ENCODE measurements at regions not wholly inside any gene's neighbourhood (a gene's known extent, or its start where the extent isn't known, plus 50 kb on each side); places are given as distances from the start of the nearest gene placed in this dataset.
A peak's percentile ranks its signal among the peaks of the same experiment; 100 is the strongest.

GRCh38 chr18:22643731-22644130, 226.0 kb upstream of the CTAGE1 start:
- DNase-seq (ENCODE audit: low read depth), result no peak

DNA sequence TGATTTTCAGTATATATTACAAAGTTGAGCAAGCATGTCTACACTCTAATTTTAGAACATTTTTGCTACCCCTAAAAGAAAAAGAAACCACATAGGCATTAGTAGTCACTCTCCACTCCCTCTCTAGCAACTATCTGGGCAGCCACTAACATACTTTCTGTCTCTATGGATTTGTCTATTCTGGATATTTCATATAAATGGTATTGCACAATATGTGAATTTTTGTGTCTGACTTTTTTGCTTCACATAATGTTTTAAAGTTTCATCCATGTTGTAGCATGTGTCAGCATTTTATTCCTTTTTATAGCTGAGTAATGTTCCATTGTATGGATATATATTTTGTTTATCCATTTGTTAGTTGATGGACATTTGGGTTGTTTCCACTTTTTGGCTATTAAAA, 232.5 kb upstream of the CTAGE1 start:
- TF ChIP-seq CTCF (IDR thresholded peaks at IDR 0.05; ENCODE audit: insufficient read depth, low read depth, low read length), result no peak
- no peak for DNase-seq (ENCODE audit: low read depth)
- no peak overlapping the region for H3K4me3 ChIP-seq (ENCODE audit: low read depth, low read length)

More at GRCh38 chr18:22643731-22644130, 226.0 kb upstream of the CTAGE1 start:
- no peak for TF ChIP-seq CTCF (IDR thresholded peaks at IDR 0.05; ENCODE audit: insufficient read depth, low read depth, low read length)
- no peak overlapping the region for H3K4me3 ChIP-seq (ENCODE audit: low read depth, low read length)

DNA sequence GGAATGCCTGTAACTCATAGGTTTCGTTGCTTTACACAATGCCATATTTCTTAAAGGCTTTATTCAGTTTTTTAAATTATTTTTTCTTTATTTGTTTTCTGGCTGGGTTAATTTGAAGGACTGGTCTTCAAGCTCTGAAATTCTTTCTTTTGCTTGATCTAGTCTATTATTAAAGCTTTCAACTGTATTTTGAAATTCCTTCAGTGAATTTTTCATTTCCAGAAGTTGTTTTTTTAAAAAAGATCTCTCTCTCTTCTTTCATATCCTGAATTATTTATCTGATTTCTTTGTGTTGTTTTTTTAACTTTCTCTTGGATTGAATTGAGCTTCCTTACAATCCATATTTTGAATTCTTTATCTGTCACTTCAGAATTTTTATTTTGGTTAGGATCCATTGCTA, 239.9 kb upstream of the CTAGE1 start:
- no peak overlapping the region for H3K4me3 ChIP-seq (ENCODE audit: low read depth, low read length)
- no peak for DNase-seq (ENCODE audit: low read depth)
- TF ChIP-seq CTCF (IDR thresholded peaks at IDR 0.05; ENCODE audit: insufficient read depth, low read depth, low read length), result no peak

DNA sequence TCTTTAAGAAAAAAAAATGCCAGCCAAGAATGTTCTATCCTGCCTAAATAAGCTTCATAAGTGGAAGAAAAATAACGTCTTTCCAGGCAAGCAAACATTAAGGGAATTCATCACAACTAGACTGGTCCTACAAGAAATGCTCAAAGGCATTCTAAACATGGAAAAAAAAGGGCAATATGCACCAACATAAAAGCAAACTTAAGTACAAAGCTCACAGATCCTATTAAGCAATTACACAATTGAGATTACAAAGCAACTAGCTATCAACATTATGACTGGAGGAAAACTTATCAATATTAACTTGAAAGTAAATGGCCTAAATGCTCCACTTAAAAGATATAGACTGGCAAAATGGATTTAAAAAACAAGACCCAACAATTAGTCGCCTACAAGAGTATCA, 240.6 kb upstream of the CTAGE1 start:
- TF ChIP-seq CTCF (IDR thresholded peaks at IDR 0.05; ENCODE audit: insufficient read depth, low read depth, low read length), result no peak
- H3K4me3 ChIP-seq (ENCODE audit: low read depth, low read length), result no peak overlapping the region

GRCh38 chr18:22663378-22663777, 245.7 kb upstream of the CTAGE1 start:
- no peak for DNase-seq (ENCODE audit: low read depth)
- no peak overlapping the region for H3K4me3 ChIP-seq (ENCODE audit: low read depth, low read length)
- no peak for TF ChIP-seq CTCF (IDR thresholded peaks at IDR 0.05; ENCODE audit: insufficient read depth, low read depth, low read length)

More for the DNA sequence above, 240.6 kb upstream of the CTAGE1 start:
- no peak for DNase-seq (ENCODE audit: low read depth)

DNA sequence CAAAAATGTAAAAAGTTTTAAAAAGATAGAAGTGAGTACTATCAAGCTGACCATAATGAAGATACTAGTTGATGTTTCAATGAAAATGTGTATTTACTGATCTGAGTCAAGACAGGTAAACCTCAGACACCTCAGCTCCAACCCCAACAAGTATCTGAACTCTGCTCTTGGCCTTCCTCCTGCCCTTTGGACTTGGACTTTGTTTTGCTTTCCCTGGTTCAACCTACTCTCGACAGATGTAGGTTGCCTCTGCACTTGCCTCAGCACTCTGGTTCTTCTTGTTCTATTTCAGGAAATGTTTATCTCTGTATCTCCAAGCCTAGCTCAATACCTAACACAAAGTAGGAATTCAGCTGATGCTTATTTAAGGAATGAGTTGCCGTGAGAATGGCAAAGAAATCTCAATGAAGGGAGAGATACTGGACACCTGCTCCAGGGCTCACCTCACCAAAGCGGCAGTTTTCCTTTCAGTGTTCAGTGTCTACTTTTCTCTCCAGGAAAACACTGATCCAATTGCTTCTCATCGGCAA, 248.8 kb upstream of the CTAGE1 start:
- no peak for TF ChIP-seq CTCF (IDR thresholded peaks at IDR 0.05; ENCODE audit: insufficient read depth, low read depth, low read length)
- no peak overlapping the region for H3K4me3 ChIP-seq (ENCODE audit: low read depth, low read length)
- DNase-seq (ENCODE audit: low read depth), result no peak

- no peak for TF ChIP-seq CTCF (IDR thresholded peaks at IDR 0.05; ENCODE audit: insufficient read depth, low read depth, low read length)
- no peak overlapping the region for H3K4me3 ChIP-seq (ENCODE audit: low read depth, low read length)
- DNase-seq (ENCODE audit: low read depth), result peak; percentile 45
Measured at GRCh38 chr18:22667156-22667555, 249.4 kb upstream of the CTAGE1 start.
